Vagina (tissue), 2 donors: ENCODE measurements at regions not wholly inside any gene's neighbourhood (a gene's known extent, or its start where the extent isn't known, plus 50 kb on each side); places are given as distances from the start of the nearest gene placed in this dataset.

ENCODE experiments used
- POLR2A ChIP-seq, 2 donors: fragments of 450-650 bp; IDR thresholded peaks; one replicate each; pipeline ENCODE4 v1.6.1; 2017; ENCODE audit warnings: antibody characterized with exemption in 2 of 2, mild to moderate bottlenecking in 2 of 2, moderate library complexity in 2 of 2
- TF ChIP-seq, protein P1 (sequence below), 3 experiments: fragments of 450-650 bp in 2 of 3; fragments of 200-600 bp in 1 of 3; sonication (generic) in 1 of 3; IDR thresholded peaks; one replicate each; pipeline ENCODE4 v1.5.1; 2017 to 2019; ENCODE audit warnings: antibody characterized with exemption in 3 of 3, mild to moderate bottlenecking in 2 of 3, moderate library complexity in 2 of 3

- TF ChIP-seq, protein P1, sequence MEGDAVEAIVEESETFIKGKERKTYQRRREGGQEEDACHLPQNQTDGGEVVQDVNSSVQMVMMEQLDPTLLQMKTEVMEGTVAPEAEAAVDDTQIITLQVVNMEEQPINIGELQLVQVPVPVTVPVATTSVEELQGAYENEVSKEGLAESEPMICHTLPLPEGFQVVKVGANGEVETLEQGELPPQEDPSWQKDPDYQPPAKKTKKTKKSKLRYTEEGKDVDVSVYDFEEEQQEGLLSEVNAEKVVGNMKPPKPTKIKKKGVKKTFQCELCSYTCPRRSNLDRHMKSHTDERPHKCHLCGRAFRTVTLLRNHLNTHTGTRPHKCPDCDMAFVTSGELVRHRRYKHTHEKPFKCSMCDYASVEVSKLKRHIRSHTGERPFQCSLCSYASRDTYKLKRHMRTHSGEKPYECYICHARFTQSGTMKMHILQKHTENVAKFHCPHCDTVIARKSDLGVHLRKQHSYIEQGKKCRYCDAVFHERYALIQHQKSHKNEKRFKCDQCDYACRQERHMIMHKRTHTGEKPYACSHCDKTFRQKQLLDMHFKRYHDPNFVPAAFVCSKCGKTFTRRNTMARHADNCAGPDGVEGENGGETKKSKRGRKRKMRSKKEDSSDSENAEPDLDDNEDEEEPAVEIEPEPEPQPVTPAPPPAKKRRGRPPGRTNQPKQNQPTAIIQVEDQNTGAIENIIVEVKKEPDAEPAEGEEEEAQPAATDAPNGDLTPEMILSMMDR (IDR thresholded peaks at IDR 0.05) = no peak
- no peak for TF ChIP-seq POLR2A (IDR thresholded peaks at IDR 0.05)
Observed at GRCh38 chr7:136412952-136413351, 435.8 kb upstream of the MTPN start.
